HUES64 (cell line): ENCODE measurements at regions not wholly inside any gene's neighbourhood (a gene's known extent, or its start where the extent isn't known, plus 50 kb on each side); places are given as distances from the start of the nearest gene placed in this dataset.

Source experiments
- H3K27ac ChIP-seq: 2 replicates; pipeline ENCODE4 v1.7.0; 2013; ENCODE audit warnings: low read depth, low read length, inconsistent platforms
- H3K27me3 ChIP-seq: 2 replicates; pipeline ENCODE4 v1.6.1; 2013; ENCODE audit warnings: mild to moderate bottlenecking, low read length; ENCODE audit not compliant: insufficient read depth
- H3K36me3 ChIP-seq: 2 replicates; pipeline ENCODE4 v1.6.1; 2013; ENCODE audit warnings: mild to moderate bottlenecking, low read length; ENCODE audit not compliant: insufficient read depth
- H3K4me1 ChIP-seq: 2 replicates; pipeline ENCODE4 v1.6.1; 2013; ENCODE audit warnings: mild to moderate bottlenecking, low read length, moderate library complexity; ENCODE audit not compliant: insufficient read depth
- H3K4me3 ChIP-seq: 2 replicates; pipeline ENCODE4 v1.5.1; 2013; ENCODE audit warnings: mild to moderate bottlenecking, low read length, moderate library complexity
- H3K9ac ChIP-seq: 2 replicates; pipeline ENCODE4 v1.6.1; 2013; ENCODE audit warnings: mild to moderate bottlenecking, low read depth, low read length
- H3K9me3 ChIP-seq: 2 replicates; pipeline ENCODE4 v1.6.1; 2013; ENCODE audit warnings: low read depth, low read length; ENCODE audit not compliant: insufficient read depth
- WGBS: fragments of 150-250, 120-280 bp; methylation state at CpG from one replicate; pipeline ENCODE4 v1.1.7; 2013; ENCODE audit warnings: missing lambda C conversion rate; 5-methylcytosine and 5-hydroxymethylcytosine counted together

- WGBS, result 80% methylated on average over 3 of the region's 3 CpGs
- no peaks in the 10 kb centered on the region for H3K36me3 ChIP-seq
- H3K9ac ChIP-seq, result no peak overlapping the region
- H3K4me1 ChIP-seq, result no peaks in the 10 kb centered on the region
- no peak overlapping the region for H3K27ac ChIP-seq
- no peak overlapping the region for H3K4me3 ChIP-seq
- H3K9me3 ChIP-seq, result peaks cover 1% of the 10 kb centered on the region; the same call in 1 of the 2 replicates
- H3K27me3 ChIP-seq, result no peaks in the 10 kb centered on the region
Observed at GRCh38 chr1:5552787-5553484, 439.3 kb downstream of the NPHP4 start.

GRCh38 chr1:5551274-5551975 is 440.8 kb downstream of the NPHP4 start:
- no peaks in the 10 kb centered on the region for H3K36me3 ChIP-seq
- no peak overlapping the region for H3K4me3 ChIP-seq
- no peak overlapping the region for H3K9ac ChIP-seq
- no peaks in the 10 kb centered on the region for H3K9me3 ChIP-seq
- H3K4me1 ChIP-seq, result no peaks in the 10 kb centered on the region
- WGBS, result 86% methylated on average over 8 of the region's 8 CpGs
- H3K27me3 ChIP-seq, result peaks cover 5% of the 10 kb centered on the region; the same call in 1 of the 2 replicates
- H3K27ac ChIP-seq, result no peak overlapping the region

DNA sequence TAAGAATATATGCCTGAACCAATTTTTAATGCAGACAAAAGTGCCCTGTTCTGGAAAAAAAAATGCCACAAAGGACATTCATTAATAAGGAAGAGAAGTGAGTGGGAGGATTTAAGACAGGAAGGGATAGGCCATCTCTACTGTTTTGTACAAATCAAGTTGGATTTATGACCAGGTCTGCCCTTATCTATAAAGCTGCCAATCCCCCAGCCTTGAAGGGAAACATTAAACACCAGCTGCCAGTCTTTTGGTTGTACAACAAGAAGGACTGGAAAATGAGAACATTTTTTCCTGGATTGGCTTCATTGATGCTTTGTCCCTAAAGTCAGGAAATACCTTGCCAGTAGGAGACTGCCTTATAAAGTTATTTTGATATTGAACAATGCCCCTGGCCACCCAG is 444.0 kb downstream of the NPHP4 start:
- Histone ChIP-seq H3K36me3 (no peaks in the 10 kb centered on the region), H3K9me3 (no peaks in the 10 kb centered on the region), H3K27me3 (peaks cover 5% of the 10 kb centered on the region; the same call in 1 of the 2 replicates), H3K27ac (no peak overlapping the region), H3K4me3 (no peak overlapping the region), H3K9ac (no peak overlapping the region), H3K4me1 (no peaks in the 10 kb centered on the region)

- WGBS, result 84% methylated on average over 5 of the region's 5 CpGs
- H3K4me1 ChIP-seq, result no peaks in the 10 kb centered on the region
- H3K9me3 ChIP-seq, result no peaks in the 10 kb centered on the region
- H3K36me3 ChIP-seq, result no peaks in the 10 kb centered on the region
- H3K27ac ChIP-seq, result no peak overlapping the region
- peaks cover 5% of the 10 kb centered on the region; the same call in 1 of the 2 replicates for H3K27me3 ChIP-seq
- no peak overlapping the region for H3K4me3 ChIP-seq
- no peak overlapping the region for H3K9ac ChIP-seq
Observed at GRCh38 chr1:5543235-5543634, 449.0 kb downstream of the NPHP4 start.

- Histone ChIP-seq H3K27ac (no peak overlapping the region), H3K27me3 (no peaks in the 10 kb centered on the region), H3K4me1 (no peaks in the 10 kb centered on the region), H3K36me3 (no peaks in the 10 kb centered on the region), H3K9ac (no peak overlapping the region), H3K9me3 (no peaks in the 10 kb centered on the region), H3K4me3 (no peak overlapping the region)
- 93% methylated on average over 3 of the region's 3 CpGs for WGBS
Observed at GRCh38 chr1:5532811-5533210, 459.4 kb downstream of the NPHP4 start.

DNA sequence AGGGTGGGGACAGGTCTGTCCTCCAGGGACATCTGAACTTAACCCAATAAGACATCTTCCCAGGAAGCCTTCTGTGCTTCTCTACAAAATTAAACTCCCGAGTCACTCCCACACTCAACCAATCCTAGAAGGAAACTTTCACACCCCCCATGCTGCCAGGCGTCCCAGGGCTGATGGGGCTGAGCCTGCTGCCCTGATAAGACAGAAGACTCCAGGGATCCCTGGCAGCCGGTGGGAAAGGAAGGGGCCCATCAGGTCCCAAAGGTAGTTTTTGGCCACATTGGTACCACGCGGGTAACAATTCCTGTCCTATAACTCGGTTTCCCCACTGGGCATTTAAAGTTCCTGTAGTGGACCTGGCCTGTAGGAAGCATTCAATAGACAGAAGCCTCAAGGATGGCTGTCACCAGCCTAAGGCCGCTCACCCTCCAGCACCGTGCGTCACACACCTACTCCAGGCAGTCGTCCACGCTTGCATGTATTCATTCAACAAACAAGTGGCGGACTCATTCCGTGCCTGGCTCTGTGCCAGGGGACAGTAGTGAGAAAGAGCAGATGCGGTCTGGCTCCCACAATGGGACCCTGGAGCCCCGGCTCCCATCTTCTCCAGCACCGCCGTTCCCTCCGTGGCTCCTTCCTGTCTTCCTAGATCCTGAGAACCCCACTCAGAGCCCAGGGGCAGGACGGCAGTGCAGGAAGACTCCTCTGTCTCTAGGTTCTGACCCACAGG is 465.2 kb downstream of the NPHP4 start:
- H3K36me3 ChIP-seq, result no peaks in the 10 kb centered on the region
- 90% methylated on average over 19 of the region's 19 CpGs for WGBS
- no peak overlapping the region for H3K4me3 ChIP-seq
- no peak overlapping the region for H3K9ac ChIP-seq
- H3K4me1 ChIP-seq, result no peaks in the 10 kb centered on the region; the same call in 1 of the 2 replicates
- H3K9me3 ChIP-seq, result no peaks in the 10 kb centered on the region
- H3K27me3 ChIP-seq, result no peaks in the 10 kb centered on the region
- H3K27ac ChIP-seq, result no peak overlapping the region

- Histone ChIP-seq H3K9me3 (no peaks in the 10 kb centered on the region), H3K4me3 (no peak overlapping the region), H3K27me3 (no peaks in the 10 kb centered on the region), H3K27ac (no peak overlapping the region), H3K9ac (no peak overlapping the region), H3K36me3 (no peaks in the 10 kb centered on the region), H3K4me1 (no peaks in the 10 kb centered on the region; the same call in 1 of the 2 replicates)
- WGBS, result 66% methylated on average over 8 of the region's 8 CpGs
Observed at GRCh38 chr1:5526385-5526750, 465.9 kb downstream of the NPHP4 start.

- WGBS, result 86% methylated on average over 27 of the region's 27 CpGs
- Histone ChIP-seq H3K36me3 (no peaks in the 10 kb centered on the region), H3K27ac (no peak overlapping the region), H3K4me3 (no peak overlapping the region), H3K9me3 (no peaks in the 10 kb centered on the region), H3K4me1 (no peaks in the 10 kb centered on the region; the same call in 1 of the 2 replicates), H3K9ac (no peak overlapping the region), H3K27me3 (no peaks in the 10 kb centered on the region)
Observed at GRCh38 chr1:5525597-5526384, 466.4 kb downstream of the NPHP4 start.

- H3K36me3 ChIP-seq, result no peaks in the 10 kb centered on the region
- no peak overlapping the region for H3K27ac ChIP-seq
- H3K27me3 ChIP-seq, result no peaks in the 10 kb centered on the region
- no peaks in the 10 kb centered on the region; the same call in 1 of the 2 replicates for H3K4me1 ChIP-seq
- WGBS, result 90% methylated on average over 14 of the region's 14 CpGs
- H3K9ac ChIP-seq, result no peak overlapping the region
- H3K4me3 ChIP-seq, result no peak overlapping the region
- H3K9me3 ChIP-seq, result no peaks in the 10 kb centered on the region
Observed at GRCh38 chr1:5522531-5523145, 469.6 kb downstream of the NPHP4 start.

DNA sequence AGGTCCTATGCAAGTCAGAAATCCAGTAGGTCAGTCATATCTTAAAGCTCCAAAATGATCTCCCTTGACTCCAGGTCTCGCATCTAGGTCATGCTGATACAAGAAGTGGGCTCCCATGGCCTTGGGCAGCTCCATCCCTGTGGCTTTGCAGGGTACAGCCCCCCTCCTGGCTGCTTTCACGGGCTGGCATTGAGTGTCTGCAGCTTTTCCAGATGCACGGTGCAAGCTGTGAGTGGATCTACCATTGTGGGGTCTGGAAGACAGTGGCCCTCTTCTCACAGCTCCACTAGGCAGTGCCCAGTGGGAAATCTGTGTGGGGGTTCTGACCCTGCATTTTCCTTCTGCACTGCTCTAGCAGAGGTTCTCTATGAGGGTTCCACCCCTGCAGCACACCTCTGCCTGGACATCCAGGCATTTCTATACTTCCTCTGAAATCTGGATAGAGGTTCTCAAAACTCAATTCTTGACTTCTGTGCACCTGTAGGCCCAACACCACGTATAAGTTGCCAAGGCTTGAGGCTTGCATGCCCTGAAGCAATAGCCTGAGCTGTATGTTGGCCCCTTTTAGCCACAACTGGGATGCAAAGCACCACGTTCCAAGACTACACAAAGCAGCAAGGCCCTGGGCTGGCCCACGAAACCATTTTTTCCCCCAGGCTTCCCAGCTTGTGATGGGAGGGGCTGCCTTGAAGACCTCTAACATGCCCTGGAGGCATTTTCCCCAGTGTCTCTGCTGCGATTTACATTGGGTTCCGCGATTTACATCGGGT is 472.7 kb downstream of the NPHP4 start:
- Histone ChIP-seq H3K9me3 (no peaks in the 10 kb centered on the region), H3K27me3 (no peaks in the 10 kb centered on the region), H3K9ac (no peak overlapping the region), H3K36me3 (no peaks in the 10 kb centered on the region), H3K4me3 (no peak overlapping the region), H3K27ac (no peak overlapping the region), H3K4me1 (no peaks in the 10 kb centered on the region)
- WGBS, result 90% methylated on average over 10 of the region's 10 CpGs
